NCI-H1105 treated with DMSO at 0.1 percent for 48 hours (cell line): ENCODE measurements at regions not wholly inside any gene's neighbourhood (a gene's known extent, or its start where the extent isn't known, plus 50 kb on each side); places are given as distances from the start of the nearest gene placed in this dataset.
"Not testable (repeated sequence)": the region's sequence is repeated elsewhere in the genome, so short reads cannot be mapped to it uniquely, and the experiment has no call there.

Experiments used
- DNase-seq: peaks from one replicate; lab custom pipeline; 2025; lab: John Stamatoyannopoulos, UW

DNA sequence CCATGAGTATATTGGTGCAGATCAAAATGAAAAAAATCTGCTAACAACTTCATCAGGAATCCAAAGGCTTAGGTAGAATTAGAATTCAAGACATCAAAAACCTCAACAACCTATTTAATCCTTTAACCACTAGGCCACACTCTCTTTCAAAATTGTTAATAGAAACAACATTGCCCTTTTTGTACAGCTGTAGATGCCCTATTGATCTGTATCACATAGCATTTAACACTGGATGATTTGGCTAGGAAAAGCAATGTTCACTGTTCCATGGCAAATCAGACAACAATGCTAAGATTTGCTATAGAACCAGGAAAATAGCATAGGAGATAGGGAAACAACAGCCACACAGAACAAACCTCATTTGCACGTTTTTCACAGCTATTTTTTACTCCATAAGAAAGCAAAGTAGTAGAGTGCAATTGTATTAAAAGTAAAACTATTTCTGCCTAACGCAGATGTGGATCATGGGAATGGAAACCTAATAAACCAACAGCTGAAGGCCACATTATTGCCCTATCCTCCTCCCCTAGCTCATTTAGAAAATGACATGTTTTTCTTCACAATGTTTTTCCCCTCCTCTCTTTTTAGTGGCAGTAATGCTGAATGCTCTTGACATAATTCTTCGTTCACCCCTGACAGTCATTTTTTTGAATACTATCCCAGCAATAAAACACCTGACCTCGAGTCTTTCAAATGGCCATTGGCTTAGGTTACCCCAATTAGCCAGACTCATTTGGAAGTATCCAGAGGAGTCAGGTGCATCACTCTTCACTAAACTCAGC, 373.0 kb upstream of the CCNH start:
- DNase-seq, result no peak

DNA sequence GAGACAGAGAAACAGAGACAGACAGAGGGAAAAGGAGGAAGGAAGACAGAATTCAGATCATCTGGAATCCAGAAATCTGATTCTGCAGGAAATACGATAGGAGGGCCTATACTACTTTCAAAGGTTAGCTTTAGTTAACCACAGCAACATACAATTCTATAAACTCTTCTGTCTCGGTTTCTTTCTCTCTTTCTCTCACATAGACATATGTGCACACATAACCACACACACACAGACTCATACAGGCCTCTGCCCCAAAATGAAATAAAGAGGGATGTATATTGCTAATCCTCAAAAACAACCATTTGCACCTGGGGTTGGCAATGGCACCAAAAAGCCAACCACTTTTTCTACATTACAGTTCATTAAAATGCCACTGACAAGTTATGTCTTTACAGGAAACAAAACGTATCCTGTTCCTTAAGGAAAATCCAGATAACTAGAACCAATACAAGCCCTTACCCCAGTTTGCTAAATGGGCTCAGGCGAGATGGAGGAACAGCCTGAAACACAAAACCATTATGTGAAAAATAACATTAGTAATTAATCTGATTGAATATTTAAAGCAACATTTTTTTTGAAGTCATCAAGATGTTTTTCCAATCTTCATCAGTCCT, 372.3 kb upstream of the CCNH start:
- no peak for DNase-seq

DNA sequence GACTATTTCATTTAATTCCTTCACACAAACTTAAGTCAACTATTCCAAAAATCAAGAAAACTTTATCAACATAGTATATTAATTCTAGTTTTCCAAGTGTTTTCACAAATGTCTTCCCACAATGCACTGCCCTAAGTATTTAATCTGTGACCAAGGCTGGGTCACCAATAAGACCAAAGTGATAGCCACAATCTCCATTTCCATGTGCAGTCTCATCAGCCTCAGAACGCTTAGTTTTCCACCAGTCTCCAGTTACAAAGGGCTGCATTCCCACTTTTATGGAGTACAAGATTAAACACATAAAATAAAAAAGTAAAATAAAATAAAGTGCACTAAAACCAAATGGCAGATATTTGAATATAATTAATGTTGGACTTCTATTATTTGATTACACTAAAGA, 371.6 kb upstream of the CCNH start:
- no peak for DNase-seq

DNA sequence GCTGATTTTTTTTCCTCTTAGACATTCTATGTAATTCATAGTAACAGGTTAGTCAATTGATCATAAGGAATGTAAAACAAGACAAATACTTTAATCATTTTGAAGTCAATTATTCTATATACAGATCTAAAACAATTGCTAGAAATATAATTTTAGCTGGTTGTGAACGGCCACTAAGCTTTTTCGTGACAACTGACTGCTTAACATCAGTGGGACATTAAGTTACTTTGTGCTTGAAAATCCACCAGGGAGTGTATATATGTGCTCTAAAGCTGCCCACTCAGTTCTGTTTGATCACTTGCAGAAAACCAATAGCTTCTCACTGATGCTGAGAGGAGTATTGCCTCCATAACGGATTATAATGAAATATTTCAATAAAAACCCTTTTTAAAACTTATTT, 370.2 kb upstream of the CCNH start:
- no peak for DNase-seq

DNA sequence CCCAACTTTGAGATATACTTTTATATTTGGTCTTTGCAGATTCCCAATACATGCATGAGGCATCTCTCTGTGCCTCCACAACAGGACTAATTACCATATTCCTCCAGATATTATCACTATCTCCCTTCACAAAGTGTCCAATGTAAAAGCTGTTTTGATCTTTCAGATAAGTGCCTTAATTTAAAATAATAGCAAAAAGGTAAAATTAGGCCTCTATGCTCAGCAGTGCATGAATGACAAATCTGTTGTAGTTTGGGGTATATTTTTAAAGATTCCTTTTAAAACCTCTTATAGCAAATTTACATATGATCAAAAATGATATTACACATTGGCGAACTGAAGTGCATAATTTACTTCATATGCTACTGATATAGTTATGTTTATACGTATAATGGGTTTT, 369.2 kb upstream of the CCNH start:
- DNase-seq, result no peak

DNA sequence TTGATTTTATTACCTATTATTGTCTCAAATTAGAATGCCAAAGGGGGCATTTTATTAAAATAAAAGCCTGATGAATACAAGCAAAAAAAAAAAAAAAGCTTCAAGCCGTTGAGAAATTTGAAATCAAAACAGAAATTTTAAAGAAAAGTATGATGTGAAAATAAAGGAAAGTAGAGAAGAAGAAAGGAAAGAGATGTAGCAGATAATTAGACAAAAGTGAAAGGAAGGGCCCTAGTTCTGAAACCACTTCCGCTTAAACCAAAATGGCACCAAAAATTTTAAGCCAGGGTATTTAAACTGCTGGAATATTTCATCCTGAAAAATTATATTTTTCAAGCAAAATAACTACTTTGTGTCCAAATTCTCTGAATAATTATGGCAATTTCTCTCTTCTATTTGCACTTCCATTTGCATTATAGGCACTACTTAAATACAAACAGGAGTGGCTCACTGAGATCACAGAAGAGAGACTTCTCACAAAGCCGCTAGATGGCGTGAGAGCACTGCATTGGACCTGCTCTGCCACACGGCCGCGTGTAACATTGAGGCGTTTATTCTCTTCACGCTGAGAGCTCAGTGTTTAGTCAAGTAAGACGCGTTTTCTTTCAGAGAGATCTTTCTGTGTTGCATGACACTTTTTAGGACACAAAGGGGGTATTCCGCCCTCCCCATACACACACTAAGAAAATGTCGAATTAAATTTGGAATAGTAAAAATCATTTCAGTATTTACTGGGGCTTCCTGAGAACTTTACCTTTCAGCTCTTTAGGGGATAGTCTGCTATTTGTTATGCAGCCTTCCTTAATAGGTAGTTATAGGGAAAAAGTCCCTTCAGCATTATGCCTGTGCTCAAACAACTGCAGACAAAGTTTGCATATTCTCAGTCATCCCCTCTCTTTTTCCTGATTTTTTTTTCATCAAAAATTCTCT, 368.4 kb upstream of the CCNH start:
- peak; percentile 75 for DNase-seq

DNA sequence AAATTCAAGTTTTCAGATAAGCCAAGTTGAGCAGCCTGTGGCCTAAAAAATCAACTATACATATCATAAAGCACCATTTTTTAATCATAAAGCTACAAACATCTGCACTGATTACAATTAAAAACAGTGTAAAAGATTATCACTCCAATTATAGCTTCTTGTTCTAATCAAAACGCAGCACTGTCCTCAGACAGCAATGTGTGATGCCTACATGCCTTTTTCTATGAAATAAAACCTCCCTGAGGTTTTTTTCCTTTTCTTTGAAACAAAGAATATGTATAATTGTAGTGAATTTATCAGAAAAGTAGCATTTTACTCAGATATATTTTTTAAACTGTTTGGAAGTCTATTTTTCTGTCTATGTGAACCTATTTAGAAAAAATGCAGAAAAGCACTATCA, 366.1 kb upstream of the CCNH start:
- DNase-seq, result no peak

DNA sequence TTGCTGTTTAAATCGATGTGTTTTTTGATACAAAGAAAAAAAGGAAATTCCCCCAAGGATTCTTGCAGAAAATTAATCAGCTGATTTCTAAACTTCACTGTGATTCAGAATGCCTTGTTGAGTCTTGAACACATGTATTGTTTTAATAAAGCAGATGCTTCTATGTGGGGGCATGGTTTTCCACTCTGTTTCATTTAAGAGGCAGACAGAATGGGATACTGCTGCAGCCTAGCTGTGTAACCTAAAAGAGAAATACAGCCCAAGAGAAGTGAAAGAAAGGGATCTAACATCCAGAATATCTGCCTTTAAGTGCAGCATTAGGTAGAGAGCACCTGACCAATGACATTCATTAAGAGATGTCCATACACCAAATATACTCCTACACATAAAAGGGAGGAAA, 365.1 kb upstream of the CCNH start:
- DNase-seq, result no peak

DNA sequence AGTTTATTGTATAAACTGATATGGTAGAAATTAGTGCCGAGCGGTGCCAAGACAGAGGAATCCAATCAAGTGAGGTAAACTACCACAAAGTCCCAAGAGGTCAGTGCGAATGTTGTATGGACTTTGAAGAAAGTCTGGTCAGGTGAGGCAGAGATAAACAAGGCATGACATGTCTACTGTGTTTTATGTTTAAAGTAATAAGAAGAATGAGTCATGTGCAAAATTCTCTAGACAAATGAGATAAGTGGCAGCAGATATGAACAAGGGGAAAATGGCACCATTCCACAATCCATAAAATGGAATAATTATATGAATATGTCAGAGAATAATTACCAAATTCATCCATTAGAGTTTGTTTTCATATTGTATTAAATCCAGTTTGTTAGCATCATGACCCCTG, 364.1 kb upstream of the CCNH start:
- no peak for DNase-seq

DNA sequence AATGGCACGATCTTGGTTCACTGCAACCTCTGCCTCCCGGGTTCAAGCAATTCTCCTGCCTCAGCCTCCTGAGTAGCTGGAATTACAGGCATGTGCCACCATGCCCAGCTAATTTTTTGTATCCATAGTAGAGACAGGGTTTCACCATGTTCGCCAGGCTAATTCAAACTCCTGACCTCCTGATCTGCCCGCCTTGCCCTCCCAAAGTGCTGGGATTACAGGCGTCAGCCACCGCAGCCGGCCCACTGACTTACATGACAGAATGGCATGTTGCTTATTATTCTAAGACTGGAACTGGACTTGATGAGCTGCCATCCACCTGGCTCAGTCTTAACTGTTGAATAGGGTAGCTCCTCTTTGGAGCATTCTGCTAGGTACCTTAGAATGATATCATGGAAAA, 363.6 kb upstream of the CCNH start:
- DNase-seq, result not testable (repeated sequence)

DNA sequence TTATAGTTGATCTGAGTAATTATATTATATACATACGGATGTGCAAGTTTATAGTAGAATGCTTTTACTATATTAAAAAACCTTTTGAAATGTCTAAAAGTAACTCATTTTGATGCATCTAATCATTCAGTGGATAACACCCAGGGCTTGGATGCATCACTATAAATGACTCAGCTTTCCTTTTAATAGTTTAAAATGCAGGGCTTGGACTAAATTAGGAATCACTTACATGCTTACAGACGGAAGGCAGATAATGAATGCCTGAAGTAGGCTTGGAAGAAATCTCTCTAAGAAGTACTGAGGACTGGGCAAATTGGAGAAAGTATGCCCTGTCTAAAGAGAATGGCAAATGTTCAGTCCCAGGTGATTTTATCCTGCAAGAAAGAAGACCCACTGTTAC, 362.5 kb upstream of the CCNH start:
- no peak for DNase-seq

DNA sequence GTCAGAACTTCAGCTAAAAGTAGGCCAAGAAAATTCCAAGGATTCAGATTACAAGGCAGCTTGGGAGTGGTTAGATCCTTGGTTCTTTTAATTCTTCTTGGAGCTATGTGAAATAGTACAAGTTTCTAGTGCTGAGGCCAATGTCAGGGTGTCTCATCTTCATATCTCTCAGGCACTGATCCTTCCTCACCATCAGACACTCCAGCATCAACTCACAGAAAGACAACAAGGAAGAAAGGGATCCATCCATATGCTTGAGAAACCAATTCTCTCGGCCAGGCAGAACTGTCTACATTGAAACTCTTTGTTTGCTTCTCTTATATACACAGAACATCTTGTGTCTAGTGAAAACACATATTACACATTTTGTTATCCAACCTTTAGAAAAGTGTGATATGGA, 362.1 kb upstream of the CCNH start:
- DNase-seq, result no peak

DNA sequence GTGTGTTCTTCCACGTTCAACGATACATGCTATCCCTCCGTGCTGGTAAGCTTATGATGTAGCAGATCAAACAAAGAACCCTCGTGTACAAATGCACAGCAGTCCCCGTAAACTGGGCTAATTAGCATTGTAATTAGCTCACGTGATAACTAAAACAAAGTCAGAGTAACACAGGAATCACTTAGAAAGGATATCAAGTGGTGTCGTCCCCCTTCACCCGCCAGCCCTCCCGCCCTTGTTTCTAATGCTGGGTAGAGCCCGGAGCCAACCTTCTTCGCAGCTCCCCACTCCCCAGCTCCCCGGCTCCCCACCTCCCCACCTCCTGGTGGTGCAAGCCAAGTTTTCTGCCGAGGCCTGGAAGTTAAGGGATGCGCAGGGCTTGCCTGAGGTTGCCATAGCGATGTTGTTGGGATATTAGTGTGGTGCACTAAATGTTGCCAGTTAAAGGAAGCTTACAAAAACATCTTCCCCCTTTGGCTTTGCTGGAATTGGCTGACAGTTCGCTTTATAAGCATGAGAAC, 357.9 kb upstream of the CCNH start:
- peak; percentile 28 for DNase-seq

DNA sequence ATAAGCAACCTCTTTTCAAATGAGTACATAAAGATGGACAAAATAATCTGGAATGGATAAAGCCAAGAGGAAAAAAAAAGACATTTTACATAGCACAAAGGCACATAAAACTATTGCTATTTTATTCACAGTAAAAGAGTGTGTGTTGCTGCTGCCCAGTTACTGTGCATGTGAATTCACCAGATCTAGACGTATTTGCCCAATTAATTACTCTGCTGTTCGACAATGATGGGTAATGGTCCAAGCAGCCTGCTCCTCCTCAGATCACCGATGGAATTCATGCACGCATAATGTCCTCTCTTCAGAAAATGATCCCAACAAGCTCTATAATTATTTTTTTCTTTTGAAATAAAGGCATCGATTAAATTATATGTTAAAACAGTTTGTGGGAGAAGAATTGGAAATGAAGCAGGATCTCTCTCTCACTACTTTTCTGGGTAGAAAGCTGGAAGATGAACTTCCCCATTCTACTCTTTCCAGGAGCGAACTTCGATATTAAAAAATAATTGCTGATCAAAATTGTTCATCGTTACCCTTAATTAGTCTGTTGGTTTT, 357.4 kb upstream of the CCNH start:
- DNase-seq, result no peak

DNA sequence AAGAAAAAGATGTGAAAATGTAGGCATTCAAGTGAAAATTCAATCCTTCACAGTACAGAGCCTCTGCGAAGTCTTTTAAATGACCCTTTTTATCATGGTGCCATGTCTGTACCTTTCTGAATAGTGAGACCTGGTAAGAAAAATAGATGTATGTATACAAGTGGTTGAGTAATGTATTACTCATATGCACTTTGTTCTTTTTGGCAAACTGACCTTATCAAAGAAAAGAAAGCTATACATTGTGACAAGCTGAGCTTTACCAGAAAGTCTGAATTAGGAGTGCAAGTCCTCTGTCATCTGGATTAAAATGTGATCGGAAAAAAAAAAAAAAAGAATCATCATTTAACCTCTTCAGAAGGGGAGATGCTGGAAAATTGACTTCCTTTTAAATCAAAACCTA, 356.4 kb upstream of the CCNH start:
- DNase-seq, result no peak

DNA sequence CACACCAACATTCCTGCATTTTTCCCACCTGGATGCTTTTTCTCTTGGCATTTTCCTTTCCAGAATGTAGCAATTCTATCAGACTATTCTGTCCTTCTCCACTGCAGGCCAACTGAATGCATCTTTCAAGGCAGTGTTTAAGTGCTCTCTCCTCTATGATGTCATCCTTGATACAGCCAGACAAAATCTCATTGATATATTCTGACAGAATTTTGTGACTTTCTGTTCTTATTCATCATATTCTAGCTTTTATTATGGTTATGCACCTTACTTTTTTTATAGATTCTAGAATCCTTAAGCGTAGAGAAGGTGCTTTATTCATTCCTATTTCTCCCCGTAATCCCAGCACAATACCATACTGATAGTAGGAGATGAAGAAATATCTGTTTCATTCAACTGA, 355.5 kb upstream of the CCNH start:
- no peak for DNase-seq

DNA sequence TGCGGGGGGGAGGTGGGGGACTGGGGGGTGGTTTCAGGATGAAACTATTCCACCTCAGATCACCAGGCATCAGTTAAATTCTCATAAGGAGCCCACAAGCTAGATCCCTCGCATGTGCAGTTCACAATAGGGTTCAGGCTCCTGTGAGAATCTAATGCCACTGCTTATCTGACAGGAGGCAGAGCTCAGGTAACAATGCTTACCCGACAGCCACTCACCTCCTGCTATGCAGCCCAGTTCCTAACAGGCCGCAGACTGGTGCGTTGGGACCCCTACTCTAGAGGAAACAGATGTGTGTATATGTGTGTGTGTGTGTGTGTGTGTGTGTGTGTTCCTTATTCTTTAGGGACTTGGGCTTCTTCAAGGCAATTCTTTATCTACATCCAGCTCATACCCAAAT, 352.3 kb upstream of the CCNH start:
- no peak for DNase-seq

DNA sequence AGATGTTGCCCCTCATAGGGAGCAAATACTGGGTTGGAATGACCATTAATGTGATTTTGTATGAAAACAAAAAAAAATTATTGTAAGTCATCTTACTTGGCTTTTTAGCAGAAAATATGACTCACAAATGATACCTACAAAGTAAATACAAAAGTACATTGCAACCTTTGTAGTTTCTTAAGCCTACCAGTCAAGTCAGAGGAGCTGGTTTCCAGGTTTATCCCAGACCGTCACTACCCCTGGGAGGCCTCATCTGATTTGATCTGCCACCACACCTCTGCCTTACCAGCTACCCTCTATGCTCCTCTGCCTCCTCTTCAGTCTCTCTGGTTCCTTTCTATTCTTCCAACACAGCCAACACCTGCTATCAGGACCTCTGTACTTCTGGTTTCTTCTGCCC, 349.9 kb upstream of the CCNH start:
- DNase-seq, result no peak

DNA sequence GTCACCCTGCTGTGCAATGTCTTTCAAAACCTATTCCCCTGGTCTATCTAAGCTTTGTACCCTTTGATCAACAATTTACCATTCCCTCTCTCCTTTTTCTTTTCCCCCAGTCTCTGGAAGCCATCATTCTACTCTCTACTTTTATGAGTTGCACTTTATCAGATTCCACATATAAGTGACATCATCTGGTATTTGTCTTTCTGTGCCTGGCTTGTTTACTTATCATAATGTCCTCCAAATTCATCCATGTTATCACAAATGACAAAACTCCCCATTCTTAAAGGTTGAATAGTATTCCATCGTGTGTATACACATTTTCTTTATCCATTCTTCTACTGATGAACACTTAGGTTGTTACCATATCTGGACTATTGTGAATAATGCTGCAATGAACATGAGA, 344.2 kb upstream of the CCNH start:
- no peak for DNase-seq

DNA sequence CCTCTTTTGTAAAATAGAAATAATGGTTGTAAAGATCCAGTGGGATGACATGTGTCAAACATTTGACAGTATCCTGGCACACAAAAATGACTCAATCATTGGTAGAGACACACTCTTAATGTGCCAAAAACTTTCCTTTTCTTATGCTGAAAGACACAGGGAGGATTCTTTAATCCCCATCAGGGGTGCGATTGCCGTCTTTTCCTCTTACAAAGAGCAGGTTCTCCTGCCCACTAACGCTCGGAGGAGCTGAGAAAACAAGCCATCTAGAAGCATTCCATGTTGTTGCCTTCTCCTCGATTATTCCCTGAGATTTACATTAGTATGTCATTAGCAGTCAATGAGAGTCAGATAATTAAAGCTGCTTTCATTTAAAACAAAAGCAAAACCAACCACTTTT, 342.6 kb upstream of the CCNH start:
- no peak for DNase-seq

DNA sequence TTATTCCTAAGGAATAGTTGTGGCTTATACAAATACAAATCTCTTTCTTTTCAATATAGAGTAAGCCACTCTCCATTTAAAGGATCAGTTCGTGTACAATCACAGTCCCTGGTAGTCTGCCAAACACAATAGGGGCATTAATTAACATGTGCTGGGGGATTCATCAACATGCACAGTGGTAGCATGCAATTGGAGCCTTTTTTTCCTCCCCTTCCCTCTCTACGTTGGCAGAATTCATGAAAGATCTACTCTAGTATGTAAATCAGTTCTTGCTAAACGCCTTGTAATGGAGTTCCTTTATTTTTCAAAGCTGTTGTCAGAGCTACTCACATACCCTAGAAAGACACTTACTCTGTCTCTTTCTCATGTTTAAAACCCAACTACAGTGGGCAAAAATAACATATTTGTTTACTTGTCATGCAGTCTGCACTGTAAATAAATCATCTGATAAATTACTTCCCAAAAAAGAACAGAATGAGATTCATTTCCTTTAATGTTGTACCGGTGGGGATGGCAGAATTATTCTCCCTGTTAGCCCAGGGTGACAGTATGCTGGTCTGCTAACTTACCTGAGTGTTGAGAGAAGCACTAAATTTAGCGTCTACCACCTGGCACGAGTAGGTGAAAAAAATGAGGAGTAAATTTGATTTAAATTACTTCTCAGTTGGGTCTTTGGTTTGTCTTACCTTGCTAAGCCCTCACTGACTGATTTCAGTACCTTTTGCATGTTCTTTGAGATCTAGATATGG, 341.5 kb upstream of the CCNH start:
- peak; percentile 69 for DNase-seq

DNA sequence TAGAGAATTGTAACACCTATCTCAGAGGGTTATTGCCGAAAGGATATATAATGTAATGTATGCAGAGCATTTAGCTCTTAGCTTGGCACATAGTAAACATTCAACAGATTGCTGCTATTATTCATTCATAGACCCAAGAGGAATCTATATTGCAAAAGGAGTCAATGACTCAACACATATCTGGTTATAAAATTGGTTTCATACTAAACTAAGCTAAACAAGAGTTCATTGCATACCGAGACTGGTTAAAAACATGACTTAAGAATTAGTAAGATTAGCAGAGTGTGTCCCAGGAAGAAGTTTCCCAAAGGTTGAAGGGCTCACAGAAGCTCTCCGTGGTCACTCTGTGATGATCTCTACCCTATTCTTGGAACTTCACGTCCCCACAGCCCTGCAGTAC, 339.6 kb upstream of the CCNH start:
- no peak for DNase-seq
